ENCODE measurements at regions not wholly inside any gene's neighbourhood (a gene's known extent, or its start where the extent isn't known, plus 50 kb on each side); places are given as distances from the start of the nearest gene placed in this dataset.

GRCh38 chr9:7549249-7549648 lies 250.3 kb downstream of the DMAC1 start:
- FAIRE-seq = no peak
- no peak for DNase-seq (ENCODE audit: low spot score in 2 of 2)

- FAIRE-seq (no peak), DNase-seq (ENCODE audit: low spot score in 2 of 2) (no peak)
These were observed 253.3 kb downstream of the DMAC1 start for GRCh38 chr9:7546261-7546660.

- no peak for FAIRE-seq
- DNase-seq (ENCODE audit: low spot score in 2 of 2) = no peak
These were observed 254.0 kb downstream of the DMAC1 start for GRCh38 chr9:7545371-7546165.

GRCh38 chr9:7542693-7543092 lies 256.9 kb downstream of the DMAC1 start:
- DNase-seq (ENCODE audit: low spot score in 2 of 2) (peak in 1 of 2 donors; percentile 5), FAIRE-seq (no peak)

GRCh38 chr9:7542126-7542525 lies 257.5 kb downstream of the DMAC1 start:
- FAIRE-seq (no peak), DNase-seq (ENCODE audit: low spot score in 2 of 2) (no peak)

- DNase-seq (ENCODE audit: low spot score in 2 of 2) (no peak), FAIRE-seq (no peak)
These were observed 263.2 kb downstream of the DMAC1 start for GRCh38 chr9:7536310-7536939.

DNA sequence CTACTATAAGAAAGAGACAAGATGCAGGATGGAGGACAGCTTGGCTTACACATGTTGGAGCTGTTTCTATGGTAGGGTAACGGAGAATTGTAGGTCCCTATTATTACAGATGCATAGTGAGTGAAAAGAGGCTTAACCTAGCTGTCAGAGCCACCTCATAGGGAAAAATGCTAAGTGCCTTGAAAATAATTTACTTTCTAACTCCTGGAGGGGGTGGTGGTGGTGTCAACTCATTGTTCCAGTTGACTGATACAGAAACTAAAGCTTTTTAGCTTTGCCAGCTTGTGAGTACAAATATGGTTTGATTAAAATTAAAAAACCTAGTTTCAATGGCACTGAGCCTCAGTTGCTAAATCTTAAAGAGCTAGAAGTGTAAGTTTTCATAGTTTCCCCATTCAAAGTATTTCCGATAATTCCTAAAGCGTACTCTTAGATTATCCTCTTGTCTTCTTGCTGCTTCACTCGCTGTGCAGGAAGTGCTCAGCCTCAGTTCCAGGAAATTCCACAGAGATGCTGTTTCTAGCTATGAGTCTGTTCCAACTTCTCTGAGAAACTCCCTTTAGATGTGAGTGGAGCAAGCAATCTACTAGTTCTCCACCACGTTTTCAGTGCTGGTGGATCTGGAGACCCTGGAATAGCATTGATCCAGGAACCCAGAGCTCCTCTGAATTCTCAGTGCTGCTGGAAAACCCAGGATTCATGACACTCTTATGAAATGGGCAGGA lies 265.2 kb downstream of the DMAC1 start:
- no peak for DNase-seq (ENCODE audit: low spot score in 2 of 2)
- FAIRE-seq = no peak

GRCh38 chr9:7533376-7534090 lies 266.0 kb downstream of the DMAC1 start:
- DNase-seq (ENCODE audit: low spot score in 2 of 2) (no peak), FAIRE-seq (no peak)

- no peak for DNase-seq (ENCODE audit: low spot score in 2 of 2)
- FAIRE-seq = no peak
These were observed 276.0 kb downstream of the DMAC1 start for GRCh38 chr9:7523426-7524043.

DNA sequence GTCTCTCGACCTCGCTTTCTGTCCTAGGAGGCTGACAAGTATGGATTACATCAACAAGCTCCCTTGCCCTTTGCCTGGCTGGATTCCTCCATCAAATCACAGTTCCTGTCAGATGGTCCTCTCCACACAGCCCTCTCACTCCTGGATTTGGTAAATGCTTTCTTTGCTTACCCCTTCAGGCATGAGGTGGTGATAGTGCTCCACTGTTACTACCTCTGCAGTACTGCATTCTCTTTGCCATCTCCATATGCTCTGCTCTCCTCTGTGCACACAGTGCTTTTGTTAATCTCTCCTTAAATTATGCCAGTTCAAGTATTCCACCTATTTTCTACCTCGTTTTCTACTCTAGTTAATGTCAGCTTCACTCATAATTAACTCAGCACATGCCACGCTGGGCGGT lies 279.2 kb downstream of the DMAC1 start:
- DNase-seq (ENCODE audit: low spot score in 2 of 2) (no peak), FAIRE-seq (no peak)

- no peak for DNase-seq (ENCODE audit: low spot score in 2 of 2)
- no peak for FAIRE-seq
These were observed 283.2 kb downstream of the DMAC1 start for GRCh38 chr9:7516376-7516775.

DNA sequence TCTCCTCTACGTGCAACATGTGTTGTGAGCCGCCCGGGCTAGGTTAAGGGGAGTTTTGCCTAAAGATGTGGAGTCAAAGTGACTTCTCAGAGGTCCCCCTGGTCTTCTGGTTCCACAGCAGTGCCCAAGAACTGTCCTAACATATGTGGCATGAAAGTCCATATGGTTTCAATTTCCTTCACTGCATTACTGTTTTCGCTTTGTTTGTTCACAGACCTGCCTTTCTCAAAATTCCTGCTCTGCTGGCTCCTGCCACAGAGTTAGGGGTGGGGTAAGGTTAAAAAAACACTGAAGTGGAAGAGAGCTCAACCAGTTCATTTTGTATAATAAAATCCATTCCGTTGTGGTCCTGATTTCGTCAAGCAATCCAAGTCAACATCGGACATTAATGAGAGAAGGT lies 289.4 kb downstream of the DMAC1 start:
- DNase-seq (ENCODE audit: low spot score in 2 of 2) (no peak), FAIRE-seq (no peak)

DNA sequence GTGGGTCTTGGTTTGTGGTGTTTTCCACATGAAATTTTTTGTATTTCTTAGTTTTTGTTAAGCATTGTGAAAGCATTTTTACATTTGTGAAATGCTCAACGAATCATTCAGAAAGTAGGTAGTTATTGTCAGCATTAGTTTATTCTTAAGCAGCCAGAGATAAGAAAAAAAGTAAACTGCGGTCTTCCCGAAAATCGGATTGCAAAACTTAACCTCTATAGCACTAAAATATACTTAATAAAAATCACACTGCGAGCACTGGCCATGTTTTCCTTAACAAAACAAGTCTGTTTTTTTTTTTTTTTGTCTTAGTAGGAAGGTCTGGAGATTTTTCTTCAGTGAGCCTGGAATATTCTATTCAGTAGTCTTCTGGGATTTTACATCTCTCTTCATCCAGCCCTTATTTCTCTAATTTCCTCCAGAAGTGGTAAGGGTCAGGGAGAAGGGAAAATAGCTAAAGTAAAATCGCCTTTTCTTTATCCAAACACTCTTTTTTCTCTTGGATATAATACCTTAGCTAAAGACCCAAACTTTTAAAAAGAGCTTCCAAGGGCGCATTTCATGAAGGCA lies 289.9 kb downstream of the DMAC1 start:
- no peak for FAIRE-seq
- no peak for DNase-seq (ENCODE audit: low spot score in 2 of 2)

DNA sequence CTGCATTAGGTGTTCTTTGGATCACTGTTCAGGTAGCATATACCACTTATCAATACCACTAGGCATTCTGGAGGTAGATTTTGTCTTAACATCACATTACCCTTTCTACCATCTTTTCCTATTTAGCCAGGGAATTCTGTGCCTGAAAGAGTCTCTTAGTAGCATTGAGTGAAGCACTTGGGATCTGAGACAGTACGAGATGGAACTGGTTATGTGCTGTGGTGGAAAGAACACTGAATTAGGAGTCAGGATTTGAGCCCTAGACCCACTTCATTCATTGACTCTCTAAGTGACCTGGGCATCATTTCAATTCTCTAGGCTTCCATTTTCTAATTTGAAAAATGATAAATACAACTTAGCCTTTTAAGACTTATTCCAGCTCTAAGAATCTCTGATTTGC lies 291.1 kb downstream of the DMAC1 start:
- no peak for FAIRE-seq
- DNase-seq (ENCODE audit: low spot score in 2 of 2) = no peak

- FAIRE-seq (no peak), DNase-seq (ENCODE audit: low spot score in 2 of 2) (no peak)
These were observed 291.9 kb downstream of the DMAC1 start for GRCh38 chr9:7507566-7508270.

- FAIRE-seq (no peak), DNase-seq (ENCODE audit: low spot score in 2 of 2) (no peak)
These were observed 292.6 kb downstream of the DMAC1 start for GRCh38 chr9:7507026-7507425.

- FAIRE-seq = no peak
- DNase-seq (ENCODE audit: low spot score in 2 of 2) = no peak
These were observed 299.1 kb downstream of the DMAC1 start for GRCh38 chr9:7500521-7500920.

GRCh38 chr9:7491641-7492040 lies 307.9 kb downstream of the DMAC1 start:
- no peak for DNase-seq (ENCODE audit: low spot score in 2 of 2)
- no peak for FAIRE-seq

DNA sequence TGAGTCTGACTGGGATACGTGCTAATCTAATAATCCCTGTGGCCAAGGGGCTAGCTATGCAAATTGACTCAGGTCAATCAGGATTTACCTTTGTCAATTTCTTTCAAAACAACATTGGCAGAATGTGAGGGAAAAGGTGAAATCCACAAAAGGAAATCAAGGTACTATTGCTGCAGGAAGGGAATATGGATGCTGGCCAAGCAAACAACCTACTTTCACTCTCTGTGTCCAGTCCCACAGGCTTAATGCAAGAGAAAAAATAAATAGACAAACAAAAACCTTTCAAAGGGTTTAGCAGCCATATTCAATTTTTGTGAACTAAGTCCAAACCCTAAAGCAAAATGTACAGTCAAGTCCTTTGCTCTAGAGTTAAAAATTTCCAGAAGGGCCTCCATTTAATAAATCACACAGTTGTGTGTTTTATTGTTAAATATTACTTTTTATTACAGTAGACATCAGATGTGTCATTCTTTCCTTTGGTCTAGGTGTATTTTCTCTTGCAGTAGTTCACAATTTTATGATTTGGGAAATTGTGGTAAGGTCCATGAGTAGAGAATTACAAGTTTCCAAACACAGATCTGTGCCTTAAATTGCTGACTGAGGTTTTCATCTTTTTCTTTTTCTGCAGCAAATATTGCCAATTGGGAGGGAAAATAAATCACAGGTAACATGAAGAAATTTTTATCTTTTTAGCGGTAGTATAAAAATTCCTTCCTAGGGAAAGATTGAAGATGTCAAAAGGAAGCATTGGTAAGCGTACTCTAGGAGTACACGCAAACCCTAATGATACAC lies 309.1 kb downstream of the DMAC1 start:
- FAIRE-seq (no peak), DNase-seq (ENCODE audit: low spot score in 2 of 2) (no peak)

All from frontal cortex (tissue), 3 donors.